ENCODE measurements at regions not wholly inside any gene's neighbourhood (a gene's known extent, or its start where the extent isn't known, plus 50 kb on each side); places are given as distances from the start of the nearest gene placed in this dataset.

DNA sequence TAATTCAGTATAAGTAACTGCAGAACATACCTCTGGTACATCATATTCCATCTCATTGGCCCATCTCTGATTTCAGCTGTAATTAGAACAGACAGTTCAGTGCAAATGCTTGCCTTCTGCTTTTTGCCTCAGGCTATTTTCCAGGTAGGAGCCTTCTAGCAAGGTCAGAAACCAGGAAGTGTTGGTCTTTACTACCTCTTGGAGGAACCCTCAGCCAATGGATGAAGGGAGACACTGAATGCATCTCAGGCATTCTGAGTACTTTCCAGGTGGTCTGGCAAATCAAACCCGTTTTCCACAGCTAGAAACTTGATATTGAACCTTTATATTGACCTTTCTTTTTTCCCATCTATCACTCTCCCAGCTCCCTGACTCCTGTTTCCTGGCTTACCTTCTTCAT is 348.5 kb upstream of the SOX2 start:
- H3K4me3 ChIP-seq (ENCODE audit: low read depth, low read length), result no peak overlapping the region
- ChIA-PET CTCF (no interaction called here), POLR2A (no interaction called here)
- no peak for TF ChIP-seq CTCF (IDR thresholded peaks at IDR 0.05; ENCODE audit: insufficient read depth, low read depth, low read length)
- no peak for DNase-seq (ENCODE audit: low read depth)
- H3K36me3 ChIP-seq (ENCODE audit: control insufficient read depth, insufficient read depth, low read length), result no peaks in the 10 kb centered on the region
- no peaks in the 10 kb centered on the region for H3K27me3 ChIP-seq (ENCODE audit: control insufficient read depth, insufficient read depth, low read length)

GRCh38 chr3:181362378-181362777 is 349.3 kb upstream of the SOX2 start:
- Histone ChIP-seq H3K4me3 (ENCODE audit: low read depth, low read length) (no peak overlapping the region), H3K27me3 (ENCODE audit: control insufficient read depth, insufficient read depth, low read length) (no peaks in the 10 kb centered on the region), H3K36me3 (ENCODE audit: control insufficient read depth, insufficient read depth, low read length) (no peaks in the 10 kb centered on the region)
- POLR2A ChIA-PET, result no interaction called here
- no peak for DNase-seq (ENCODE audit: low read depth)
- TF ChIP-seq CTCF (IDR thresholded peaks at IDR 0.05; ENCODE audit: insufficient read depth, low read depth, low read length), result no peak
- CTCF ChIA-PET, result no interaction called here

DNA sequence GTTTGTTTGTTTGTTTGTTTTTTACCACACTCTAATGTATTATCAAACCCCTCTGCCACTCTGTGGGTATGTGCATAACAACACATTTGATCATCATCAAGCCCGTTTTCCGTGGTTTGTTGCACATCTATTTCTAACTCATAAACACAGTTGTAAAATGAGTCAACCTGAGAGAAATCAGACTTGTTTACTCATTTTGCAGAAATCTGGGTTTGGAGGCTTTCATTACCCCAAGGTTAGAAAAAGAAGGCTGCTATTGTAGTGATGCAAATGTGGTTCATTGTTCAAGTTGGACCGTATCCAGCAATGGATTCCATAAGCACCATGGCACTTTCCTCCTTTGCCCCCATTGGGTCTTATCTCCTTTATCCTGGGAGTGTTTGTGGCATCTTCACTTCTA is 353.2 kb upstream of the SOX2 start:
- CTCF ChIA-PET, result no interaction called here
- H3K27me3 ChIP-seq (ENCODE audit: control insufficient read depth, insufficient read depth, low read length), result no peaks in the 10 kb centered on the region
- H3K4me3 ChIP-seq (ENCODE audit: low read depth, low read length), result no peak overlapping the region
- no peak for DNase-seq (ENCODE audit: low read depth)
- H3K36me3 ChIP-seq (ENCODE audit: control insufficient read depth, insufficient read depth, low read length), result no peaks in the 10 kb centered on the region
- TF ChIP-seq CTCF (IDR thresholded peaks at IDR 0.05; ENCODE audit: insufficient read depth, low read depth, low read length), result no peak
- POLR2A ChIA-PET, result no interaction called here

DNA sequence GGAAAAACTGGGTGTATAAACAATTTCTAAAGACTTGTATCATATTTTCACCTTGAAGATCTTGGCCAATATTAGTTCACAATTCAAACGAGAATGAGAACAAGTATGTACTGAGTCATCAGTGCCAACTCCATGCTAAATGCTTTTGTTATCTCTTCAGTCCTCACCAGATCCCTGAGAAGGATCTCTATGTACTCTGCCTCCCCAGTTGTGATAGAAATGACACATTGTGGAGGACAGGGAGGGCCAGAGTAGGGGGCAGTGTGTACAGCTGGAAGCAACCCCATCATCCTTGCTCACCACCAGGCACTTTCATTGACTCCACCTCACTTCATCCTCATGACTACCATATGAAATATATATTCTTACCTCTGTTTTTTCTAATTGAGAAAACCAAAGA is 353.7 kb upstream of the SOX2 start:
- H3K27me3 ChIP-seq (ENCODE audit: control insufficient read depth, insufficient read depth, low read length), result no peaks in the 10 kb centered on the region
- ChIA-PET POLR2A (no interaction called here), CTCF (no interaction called here)
- H3K4me3 ChIP-seq (ENCODE audit: low read depth, low read length), result no peak overlapping the region
- DNase-seq (ENCODE audit: low read depth), result no peak
- no peaks in the 10 kb centered on the region for H3K36me3 ChIP-seq (ENCODE audit: control insufficient read depth, insufficient read depth, low read length)
- TF ChIP-seq CTCF (IDR thresholded peaks at IDR 0.05; ENCODE audit: insufficient read depth, low read depth, low read length), result no peak

GRCh38 chr3:181354140-181354539 is 357.6 kb upstream of the SOX2 start:
- no peak for TF ChIP-seq CTCF (IDR thresholded peaks at IDR 0.05; ENCODE audit: insufficient read depth, low read depth, low read length)
- no peaks in the 10 kb centered on the region for H3K27me3 ChIP-seq (ENCODE audit: control insufficient read depth, insufficient read depth, low read length)
- H3K4me3 ChIP-seq (ENCODE audit: low read depth, low read length), result no peak overlapping the region
- ChIA-PET POLR2A (no interaction called here), CTCF (no interaction called here)
- no peak for DNase-seq (ENCODE audit: low read depth)
- no peaks in the 10 kb centered on the region for H3K36me3 ChIP-seq (ENCODE audit: control insufficient read depth, insufficient read depth, low read length)
